Panc1 (cell line): ENCODE measurements at regions not wholly inside any gene's neighbourhood (a gene's known extent, or its start where the extent isn't known, plus 50 kb on each side); places are given as distances from the start of the nearest gene placed in this dataset.

ENCODE experiments used
- ATAC-seq: fragments of 200-7000 bp; cut with Tn5 transposase; 2 replicates; pipeline ENCODE4 v1.9.1; 2020; ENCODE audit warnings: mild to moderate bottlenecking, moderate library complexity
- BruUV-seq: library from RNA; stranded (reverse); fragments of 400-500 nt; replicated peaks from 2 replicates; lab custom pipeline; 2021; lab: Mats Ljungman, UMichigan
- CTCF ChIA-PET: fragments of 300-600 bp; sonication (Branson Sonifier 250); formaldehyde crosslinking; loops from one replicate; lab custom pipeline; 2022; ENCODE audit warnings: antibody characterized with exemption; lab: Charles Lee
- POLR2A ChIA-PET: fragments of 300-600 bp; sonication (Branson Sonifier 250); formaldehyde crosslinking; loops from one replicate; lab custom pipeline; 2022; ENCODE audit warnings: antibody characterized with exemption; lab: Charles Lee
- DNase-seq: peaks from one replicate; pipeline ENCODE4 v3.0.0-alpha.2; 2010; ENCODE audit warnings: low read depth, low spot score
- H3K27ac ChIP-seq: 2 replicates; pipeline ENCODE4 v1.5.1; 2011; ENCODE audit warnings: mild to moderate bottlenecking, low read length, inconsistent platforms
- H3K27me3 ChIP-seq: fragments of 200-500 bp; sonication (Bioruptor generic); 2 replicates; pipeline ENCODE4 v1.6.0; 2014; ENCODE audit warnings: low read length, inconsistent platforms; ENCODE audit not compliant: control insufficient read depth, insufficient read depth
- H3K36me3 ChIP-seq: fragments of 200-500 bp; sonication (Bioruptor generic); 2 replicates; pipeline ENCODE4 v1.5.1; 2014; ENCODE audit warnings: inconsistent platforms, mild to moderate bottlenecking, low read length, moderate library complexity; ENCODE audit not compliant: control insufficient read depth, insufficient read depth
- H3K4me1 ChIP-seq: 2 replicates; pipeline ENCODE4 v1.5.1; 2011; ENCODE audit warnings: inconsistent platforms, mild to moderate bottlenecking, low read length, moderate library complexity; ENCODE audit not compliant: control insufficient read depth, insufficient read depth
- H3K4me3 ChIP-seq, 2 experiments: 2 replicates each; pipeline ENCODE4 v1.5.1; 2011 to 2012; ENCODE audit warnings: low read depth in 2 of 2, low read length in 2 of 2, mild to moderate bottlenecking in 2 of 2, inconsistent platforms in 1 of 2, moderate library complexity in 1 of 2
- H3K9me3 ChIP-seq: fragments of 200-500 bp; sonication (Bioruptor generic); 2 replicates; pipeline ENCODE4 v1.5.1; 2014; ENCODE audit warnings: low read depth, mild to moderate bottlenecking, inconsistent platforms, low read length, moderate library complexity; ENCODE audit not compliant: control insufficient read depth, insufficient read depth
- CTCF ChIP-seq: fragments of 450-650 bp; IDR thresholded peaks from 2 replicates; pipeline ENCODE4 v1.5.1; 2017; ENCODE audit warnings: mild to moderate bottlenecking
- POLR2AphosphoS5 ChIP-seq: IDR thresholded peaks from 2 replicates; pipeline ENCODE4 v1.6.1; 2012; ENCODE audit warnings: mild to moderate bottlenecking, low read depth, low read length, moderate library complexity
- REST ChIP-seq, 2 experiments: IDR thresholded peaks; 2 replicates each; pipeline ENCODE4 v1.6.1; 2011 to 2012; ENCODE audit warnings: low read depth in 2 of 2, control low read depth in 1 of 2, low read length in 1 of 2, mild to moderate bottlenecking in 1 of 2, moderate library complexity in 1 of 2; ENCODE audit not compliant: insufficient read depth in 1 of 2
- SIN3A ChIP-seq: IDR thresholded peaks from 2 replicates; pipeline ENCODE4 v1.6.1; 2012; ENCODE audit warnings: low read depth, mild to moderate bottlenecking, low read length, moderate library complexity, borderline replicate concordance; ENCODE audit not compliant: insufficient read depth
- TCF7L2 ChIP-seq: IDR thresholded peaks from 2 replicates; pipeline ENCODE4 v1.6.1; 2011; ENCODE audit warnings: mild to moderate bottlenecking, low read depth, low read length, inconsistent platforms
- in situ Hi-C: cut with HindIII; loops from 2 replicates; pipeline ENCODE4 v1.10.0; 2016; ENCODE audit warnings: low sequenced_read_pairs, low pct_unique_long_range_greater_than_20kb
- intact Hi-C: fragments of 100-400 bp; cut with micrococcal nuclease; formaldehyde crosslinking; loops from one replicate; pipeline ENCODE4 v1.10.0; 2022; ENCODE audit not compliant: unreplicated experiment

- POLR2A ChIA-PET, result no interaction called here
- CTCF ChIA-PET, result no interaction called here
- intact Hi-C loops, result loop anchor here (10.0 kb wide), 1 partner anchor 791 kb away; no protein-coding TSS in a partner anchor
Measured at GRCh38 chr9:114733816-114734215, 51.8 kb upstream of the TEX48 start.

GRCh38 chr9:114732823-114733222 lies 50.8 kb upstream of the TEX48 start:
- intact Hi-C loops, result loop anchor here (10.0 kb wide), 1 partner anchor 792 kb away; no protein-coding TSS in a partner anchor
- in situ Hi-C loops, result no loop called here

More at GRCh38 chr9:114733816-114734215, 51.8 kb upstream of the TEX48 start:
- no TSS peak for BruUV-seq
- no peak for TF ChIP-seq REST (IDR thresholded peaks at IDR 0.05; ENCODE audit: insufficient read depth in 1 of 2, low read depth in 2 of 2, low read length in 1 of 2)
- no peak for TF ChIP-seq SIN3A
- TF ChIP-seq CTCF, result no peak
- TF ChIP-seq POLR2AphosphoS5, result no peak
- TF ChIP-seq TCF7L2, result no peak
- Histone ChIP-seq H3K27ac (no peak overlapping the region), H3K27me3 (no peaks in the 10 kb centered on the region), H3K9me3 (no peaks in the 10 kb centered on the region), H3K4me1 (no peaks in the 10 kb centered on the region), H3K4me3 (no peak overlapping the region), H3K36me3 (no peaks in the 10 kb centered on the region)
- in situ Hi-C loops, result no loop called here
- DNase-seq, result no peak
- ATAC-seq, result no peak

More at GRCh38 chr9:114732823-114733222, 50.8 kb upstream of the TEX48 start:
- Histone ChIP-seq H3K9me3 (no peaks in the 10 kb centered on the region), H3K4me3 (no peak overlapping the region), H3K27me3 (no peaks in the 10 kb centered on the region), H3K36me3 (no peaks in the 10 kb centered on the region), H3K4me1 (no peaks in the 10 kb centered on the region), H3K27ac (no peak overlapping the region)
- BruUV-seq, result no TSS peak
- ChIA-PET CTCF (no interaction called here), POLR2A (no interaction called here)
- ATAC-seq (no peak), DNase-seq (no peak)
- TF ChIP-seq CTCF, result no peak
- no peak for TF ChIP-seq SIN3A
- no peak for TF ChIP-seq TCF7L2
- no peak for TF ChIP-seq REST (IDR thresholded peaks at IDR 0.05; ENCODE audit: insufficient read depth in 1 of 2, low read depth in 2 of 2, low read length in 1 of 2)
- TF ChIP-seq POLR2AphosphoS5, result no peak
